Tibial nerve (tissue), 4 donors: ENCODE measurements at regions not wholly inside any gene's neighbourhood (a gene's known extent, or its start where the extent isn't known, plus 50 kb on each side); places are given as distances from the start of the nearest gene placed in this dataset.

Experiments
- DNase-seq, 2 donors: peaks; one replicate each; pipeline ENCODE4 v3.0.0-alpha.2; 2019; ENCODE audit warnings: low spot score in 2 of 2
- H3K27ac ChIP-seq, 4 donors: fragments of 200-600 bp; sonication (generic) in 3 of 4; one replicate each; pipeline ENCODE4 v1.5.1; 2017 to 2019; ENCODE audit warnings: mild to moderate bottlenecking in 1 of 4
- H3K27me3 ChIP-seq, 2 donors: fragments of 200-600 bp; sonication (generic) in 1 of 2; one replicate each; pipeline versions ENCODE4 v1.5.1 to v1.6.0; 2017 to 2019
- H3K36me3 ChIP-seq, 3 donors: fragments of 200-600 bp; sonication (generic); one replicate each; pipeline ENCODE4 v1.5.1; 2018 to 2019
- H3K4me1 ChIP-seq, 4 donors: fragments of 200-600 bp; sonication (generic) in 3 of 4; one replicate each; pipeline ENCODE4 v1.5.1; 2017 to 2019
- H3K4me3 ChIP-seq, 4 donors: fragments of 200-600 bp; sonication (generic) in 3 of 4; one replicate each; pipeline ENCODE4 v1.5.1; 2017 to 2019; ENCODE audit warnings: mild to moderate bottlenecking in 1 of 4, moderate library complexity in 1 of 4
- H3K9me3 ChIP-seq, 4 donors: fragments of 200-600 bp; sonication (generic) in 3 of 4; one replicate each; pipeline ENCODE4 v1.5.1; 2017 to 2019
- CTCF ChIP-seq, 5 experiments: fragments of 200-600 bp in 3 of 5; fragments of 450-650 bp in 2 of 5; sonication (generic) in 3 of 5; IDR thresholded peaks; one replicate each; pipeline ENCODE4 v1.5.1; 2016 to 2019; ENCODE audit warnings: antibody characterized with exemption in 5 of 5, mild to moderate bottlenecking in 3 of 5, moderate library complexity in 2 of 5
- EP300 ChIP-seq, 2 donors: sonication (generic); formaldehyde crosslinking; IDR thresholded peaks; one replicate each; pipeline ENCODE4 v1.6.1; 2017; ENCODE audit warnings: antibody characterized with exemption in 2 of 2, mild to moderate bottlenecking in 1 of 2
- POLR2A ChIP-seq, 2 donors: fragments of 450-650 bp; IDR thresholded peaks; one replicate each; pipeline ENCODE4 v1.6.1; 2017; ENCODE audit warnings: antibody characterized with exemption in 2 of 2, mild to moderate bottlenecking in 2 of 2, moderate library complexity in 2 of 2
- WGBS, 2 donors: methylation state at CpG; one replicate each; pipeline ENCODE4 v1.1.5; 2018; 5-methylcytosine and 5-hydroxymethylcytosine counted together

DNA sequence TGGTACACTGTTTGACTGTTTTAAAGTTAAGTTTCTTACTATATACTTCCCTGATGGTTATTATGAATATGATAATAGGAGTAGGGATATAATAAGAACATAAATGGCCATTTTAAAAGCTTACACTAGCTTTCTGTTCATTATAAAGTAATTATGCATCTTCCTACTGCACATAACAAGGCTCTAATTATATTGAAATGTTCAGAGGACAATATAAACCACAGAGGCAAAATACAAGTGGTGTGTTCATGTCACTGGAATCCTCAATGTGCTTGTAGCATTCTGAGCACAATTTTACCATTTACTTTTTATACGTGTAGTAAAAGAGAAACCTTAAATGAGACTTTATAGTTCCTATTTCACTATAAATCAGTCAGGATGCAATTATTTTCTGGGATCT, 268.3 kb downstream of the TMA16 start:
- peak overlapping the region in 1 of 4 donors; percentile 0 for H3K27ac ChIP-seq
- H3K4me3 ChIP-seq, result no peak overlapping the region
- H3K27me3 ChIP-seq, result no peaks in the 10 kb centered on the region
- no peaks in the 10 kb centered on the region for H3K9me3 ChIP-seq
- TF ChIP-seq EP300 (IDR thresholded peaks at IDR 0.05), result no peak
- TF ChIP-seq POLR2A (IDR thresholded peaks at IDR 0.05), result no peak
- TF ChIP-seq CTCF (IDR thresholded peaks at IDR 0.05), result no peak
- WGBS, 2 donors, result 32 to 42% methylated on average over 1 of the region's 1 CpG
- H3K36me3 ChIP-seq, result no peaks in the 10 kb centered on the region
- DNase-seq, result no peak
- no peaks in the 10 kb centered on the region for H3K4me1 ChIP-seq

- no peaks in the 10 kb centered on the region for H3K36me3 ChIP-seq
- H3K27me3 ChIP-seq, result no peaks in the 10 kb centered on the region
- no peak for DNase-seq
- H3K4me3 ChIP-seq, result no peak overlapping the region
- 85 to 89% methylated on average over 2 of the region's 2 CpGs for WGBS, 2 donors
- TF ChIP-seq POLR2A (IDR thresholded peaks at IDR 0.05) (no peak), CTCF (IDR thresholded peaks at IDR 0.05) (no peak), EP300 (IDR thresholded peaks at IDR 0.05) (no peak)
- H3K27ac ChIP-seq, result no peak overlapping the region
- H3K4me1 ChIP-seq, result no peaks in the 10 kb centered on the region
- H3K9me3 ChIP-seq, result no peaks in the 10 kb centered on the region
These were observed 270.1 kb downstream of the TMA16 start for GRCh38 chr4:163764569-163764968.

DNA sequence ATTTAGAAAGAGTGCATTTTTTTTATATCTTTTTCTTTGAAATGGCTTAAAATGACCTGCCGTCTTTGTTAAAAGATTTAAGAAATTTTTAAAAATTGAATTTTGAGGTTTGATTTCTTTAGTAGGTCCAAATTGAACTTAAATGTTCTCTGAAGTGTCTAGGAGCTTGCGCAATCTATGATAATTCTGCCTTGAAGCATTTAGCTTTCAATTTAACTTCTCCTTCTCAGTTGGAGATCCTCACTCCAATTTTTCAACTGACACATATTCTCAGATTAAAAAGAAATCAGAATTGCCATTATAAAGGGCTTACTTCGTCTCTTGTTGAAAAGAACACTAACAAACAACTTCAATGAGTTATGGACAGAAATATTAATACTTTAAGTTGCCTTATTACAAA, 273.5 kb downstream of the TMA16 start:
- no peak for DNase-seq
- Histone ChIP-seq H3K27me3 (no peaks in the 10 kb centered on the region), H3K9me3 (no peaks in the 10 kb centered on the region), H3K36me3 (no peaks in the 10 kb centered on the region), H3K4me1 (no peaks in the 10 kb centered on the region), H3K27ac (no peak overlapping the region), H3K4me3 (no peak overlapping the region)
- TF ChIP-seq EP300 (IDR thresholded peaks at IDR 0.05) (no peak), POLR2A (IDR thresholded peaks at IDR 0.05) (no peak), CTCF (IDR thresholded peaks at IDR 0.05) (no peak)
- 57 to 66% methylated on average over 3 of the region's 3 CpGs for WGBS, 2 donors

DNA sequence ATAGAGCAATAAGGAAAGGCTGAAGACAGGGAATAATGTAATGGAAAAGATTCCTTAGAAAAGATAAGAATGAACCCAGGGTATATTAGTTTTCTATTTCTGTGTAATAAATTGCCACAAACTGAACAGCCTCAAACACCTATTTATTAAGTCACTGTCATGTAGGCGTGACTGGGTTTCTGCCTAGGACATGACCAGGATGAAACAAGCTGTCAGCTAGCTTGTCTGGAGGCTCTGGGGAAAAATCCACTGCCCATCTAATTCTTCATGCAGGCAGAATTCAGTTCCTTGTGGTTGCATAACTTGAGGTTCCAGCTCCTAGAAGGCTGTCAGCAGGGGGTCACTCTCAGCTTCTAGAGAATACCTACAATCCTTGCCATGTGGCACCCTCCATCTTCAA, 277.7 kb downstream of the TMA16 start:
- H3K4me1 ChIP-seq, result no peaks in the 10 kb centered on the region
- TF ChIP-seq EP300 (IDR thresholded peaks at IDR 0.05), result no peak
- no peak for TF ChIP-seq POLR2A (IDR thresholded peaks at IDR 0.05)
- no peak for TF ChIP-seq CTCF (IDR thresholded peaks at IDR 0.05)
- no peak for DNase-seq
- no peaks in the 10 kb centered on the region for H3K9me3 ChIP-seq
- WGBS, 2 donors, result 84 to 90% methylated on average over 1 of the region's 1 CpG
- H3K4me3 ChIP-seq, result no peak overlapping the region
- no peaks in the 10 kb centered on the region for H3K36me3 ChIP-seq
- H3K27ac ChIP-seq, result no peak overlapping the region
- no peaks in the 10 kb centered on the region for H3K27me3 ChIP-seq

DNA sequence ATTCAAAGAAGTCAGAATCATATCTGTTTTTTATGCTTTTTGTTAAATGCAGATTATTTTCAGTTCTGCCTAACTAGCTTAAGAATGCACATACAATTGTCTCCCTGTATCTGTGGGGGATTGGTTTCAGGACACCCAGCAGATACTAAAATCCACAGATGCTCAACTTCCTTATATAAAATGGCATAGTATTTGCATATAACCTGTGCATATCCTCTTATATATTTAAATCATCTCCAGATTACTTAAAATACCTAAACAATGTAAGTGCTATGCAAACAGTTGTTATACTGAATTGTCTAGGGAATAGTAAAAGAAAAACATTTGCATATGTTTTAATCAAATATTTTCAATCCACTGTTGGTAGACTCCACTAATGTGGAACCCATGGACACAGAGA, 279.4 kb downstream of the TMA16 start:
- TF ChIP-seq CTCF (IDR thresholded peaks at IDR 0.05), result no peak
- no peaks in the 10 kb centered on the region for H3K4me1 ChIP-seq
- no peaks in the 10 kb centered on the region for H3K27me3 ChIP-seq
- DNase-seq, result no peak
- no peak overlapping the region for H3K4me3 ChIP-seq
- no peak overlapping the region for H3K27ac ChIP-seq
- no peaks in the 10 kb centered on the region for H3K36me3 ChIP-seq
- peaks cover 0 to 4% (median 0%) of the 10 kb centered on the region in 4 donors for H3K9me3 ChIP-seq
